Stomach (tissue), 8 donors: ENCODE measurements at regions not wholly inside any gene's neighbourhood (a gene's known extent, or its start where the extent isn't known, plus 50 kb on each side); places are given as distances from the start of the nearest gene placed in this dataset.

Experiments used
- DNase-seq, 2 donors: peaks; one replicate each; pipeline versions ENCODE4 v3.0.0 to v3.0.0-alpha.2; 2013 to 2019
- H3K27ac ChIP-seq, 5 donors: fragments of 200-600 bp in 4 of 5; sonication (generic) in 4 of 5; one replicate each; pipeline ENCODE4 v1.5.1; 2013 to 2019; ENCODE audit warnings: mild to moderate bottlenecking in 1 of 5, moderate library complexity in 1 of 5
- H3K27me3 ChIP-seq, 3 donors: fragments of 200-600 bp; sonication (generic); one replicate each; pipeline ENCODE4 v1.5.1; 2017 to 2019; ENCODE audit warnings: mixed run types in 1 of 3
- H3K36me3 ChIP-seq, 4 donors: fragments of 200-600 bp; sonication (generic); 1 replicate in 3 of 4; 2 replicates in 1 of 4; pipeline ENCODE4 v1.5.1; 2016 to 2019
- H3K4me1 ChIP-seq, 4 donors: fragments of 200-600 bp; sonication (generic); one replicate each; pipeline ENCODE4 v1.5.1; 2016 to 2019
- H3K4me3 ChIP-seq, 4 donors: fragments of 200-600 bp; sonication (generic) in 3 of 4; one replicate each; pipeline ENCODE4 v1.5.1; 2016 to 2019; ENCODE audit warnings: mild to moderate bottlenecking in 1 of 4
- H3K9me3 ChIP-seq, 4 donors: fragments of 200-600 bp; sonication (generic); one replicate each; pipeline ENCODE4 v1.5.1; 2016 to 2019
- CTCF ChIP-seq, 7 experiments: fragments of 450-650 bp in 4 of 7; fragments of 200-600 bp in 3 of 7; sonication (generic) in 3 of 7; IDR thresholded peaks; one replicate each; pipeline ENCODE4 v1.5.1; 2016 to 2019; ENCODE audit warnings: antibody characterized with exemption in 7 of 7, control low read depth in 2 of 7, mild to moderate bottlenecking in 1 of 7
- EP300 ChIP-seq: sonication (generic); formaldehyde crosslinking; IDR thresholded peaks from one replicate; pipeline ENCODE4 v1.6.1; 2017; ENCODE audit warnings: antibody characterized with exemption
- POLR2A ChIP-seq, 4 donors: fragments of 450-650 bp; IDR thresholded peaks; one replicate each; pipeline ENCODE4 v1.6.1; 2016; ENCODE audit warnings: antibody characterized with exemption in 4 of 4, control low read depth in 2 of 4, mild to moderate bottlenecking in 1 of 4, moderate library complexity in 1 of 4
- POLR2AphosphoS5 ChIP-seq, 3 donors: sonication (generic); formaldehyde crosslinking; IDR thresholded peaks; one replicate each; pipeline ENCODE4 v1.6.1; 2016; ENCODE audit warnings: antibody characterized with exemption in 3 of 3
- WGBS, 5 donors: extraction: QIAGEN DNeasy Blood & Tissue Kit in 3 of 5; methylation state at CpG; one replicate each; pipeline versions ENCODE4 v1.1.5 to v1.1.7; 2013 to 2018; 5-methylcytosine and 5-hydroxymethylcytosine counted together
- intact Hi-C: fragments of 100-400 bp; cut with DNase I; formaldehyde crosslinking; loops from one replicate; pipeline ENCODE4 v1.15.1; 2023; ENCODE audit warnings: low total_unique reads
- donor health status: healthy with polysubstance abuse.
- donor health status: Bipolar disorder and iron deficiency.
- donor health status: healthy.

- Histone ChIP-seq H3K36me3 (no peaks in the 10 kb centered on the region), H3K4me3 (no peak overlapping the region), H3K9me3 (peaks cover 0 to 10% (median 9%) of the 10 kb centered on the region in 4 donors), H3K27me3 (no peaks in the 10 kb centered on the region), H3K27ac (no peak overlapping the region), H3K4me1 (no peaks in the 10 kb centered on the region)
- DNase-seq = no peak
- 78 to 84% (median 80%) methylated on average over 3 of the region's 3 CpGs for WGBS, 5 donors
- intact Hi-C loops = no loop called here
- TF ChIP-seq CTCF (IDR thresholded peaks at IDR 0.05) (no peak), EP300 (no peak), POLR2AphosphoS5 (IDR thresholded peaks at IDR 0.05) (no peak), POLR2A (IDR thresholded peaks at IDR 0.05) (no peak)
Measured at GRCh38 chr7:118477036-118477435, 252.5 kb downstream of the ANKRD7 start.

GRCh38 chr7:118478236-118478635 lies 253.7 kb downstream of the ANKRD7 start:
- Histone ChIP-seq H3K9me3 (peaks cover 0 to 16% (median 9%) of the 10 kb centered on the region in 4 donors), H3K36me3 (no peaks in the 10 kb centered on the region), H3K4me1 (no peaks in the 10 kb centered on the region), H3K27me3 (no peaks in the 10 kb centered on the region), H3K4me3 (no peak overlapping the region), H3K27ac (no peak overlapping the region)
- intact Hi-C loops = no loop called here
- TF ChIP-seq POLR2AphosphoS5 (IDR thresholded peaks at IDR 0.05) (no peak), CTCF (IDR thresholded peaks at IDR 0.05) (no peak), POLR2A (IDR thresholded peaks at IDR 0.05) (no peak), EP300 (no peak)
- no peak for DNase-seq
- WGBS, 5 donors = 80 to 93% (median 87%) methylated on average over 4 of the region's 4 CpGs

DNA sequence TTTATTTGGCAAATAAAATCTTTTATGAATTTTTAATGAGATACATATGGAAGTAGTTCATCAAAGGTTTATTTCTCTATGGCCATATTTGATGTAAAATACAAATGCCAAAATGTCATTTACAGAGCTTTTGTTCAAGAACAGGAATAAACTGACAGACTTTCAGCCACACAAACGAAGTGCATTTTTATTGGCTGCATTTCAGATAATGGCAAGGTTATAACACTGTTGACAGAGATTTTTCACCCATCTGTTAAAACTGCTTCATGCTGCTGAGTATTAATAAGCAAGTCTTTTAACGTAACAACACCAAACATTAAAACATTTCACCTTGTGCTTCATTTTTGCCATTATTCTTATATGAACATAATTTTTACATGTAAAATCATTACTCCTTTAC lies 254.4 kb downstream of the ANKRD7 start:
- H3K9me3 ChIP-seq = peaks cover 0 to 16% (median 9%) of the 10 kb centered on the region in 4 donors
- no peaks in the 10 kb centered on the region for H3K36me3 ChIP-seq
- H3K4me1 ChIP-seq = no peaks in the 10 kb centered on the region
- intact Hi-C loops = no loop called here
- no peaks in the 10 kb centered on the region for H3K27me3 ChIP-seq
- TF ChIP-seq EP300 = no peak
- no peak for TF ChIP-seq CTCF (IDR thresholded peaks at IDR 0.05)
- no peak for TF ChIP-seq POLR2AphosphoS5 (IDR thresholded peaks at IDR 0.05)
- TF ChIP-seq POLR2A (IDR thresholded peaks at IDR 0.05) = no peak
- H3K4me3 ChIP-seq = no peak overlapping the region
- 49 to 64% (median 54%) methylated on average over 2 of the region's 2 CpGs for WGBS, 5 donors
- DNase-seq = peak in 1 of 2 donors; percentile 7
- H3K27ac ChIP-seq = no peak overlapping the region

DNA sequence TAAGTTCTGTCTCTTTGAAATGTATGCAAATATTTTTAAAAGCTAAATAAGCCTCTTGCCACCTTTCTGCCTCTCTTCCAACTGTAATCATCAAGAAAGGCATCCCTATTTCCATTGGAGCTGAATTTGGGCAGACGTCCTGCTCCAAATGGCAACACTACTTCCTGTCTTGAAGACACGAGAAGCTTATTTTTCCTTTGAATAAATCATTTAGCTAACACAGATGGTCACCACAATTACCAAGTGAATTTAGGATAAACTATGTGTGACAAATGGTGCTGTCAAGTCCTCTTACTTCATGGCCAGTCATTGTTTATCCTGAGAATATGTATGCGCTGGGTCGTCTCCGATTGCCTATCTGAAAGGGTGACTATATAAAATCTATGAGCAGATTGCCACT lies 268.0 kb downstream of the ANKRD7 start:
- Histone ChIP-seq H3K4me3 (no peak overlapping the region), H3K27me3 (no peaks in the 10 kb centered on the region), H3K9me3 (no peaks in the 10 kb centered on the region), H3K36me3 (no peaks in the 10 kb centered on the region), H3K4me1 (no peaks in the 10 kb centered on the region), H3K27ac (no peak overlapping the region)
- intact Hi-C loops = no loop called here
- no peak for DNase-seq
- WGBS, 5 donors = 38 to 66% (median 60%) methylated on average over 5 of the region's 5 CpGs
- TF ChIP-seq POLR2A (IDR thresholded peaks at IDR 0.05) (no peak), POLR2AphosphoS5 (IDR thresholded peaks at IDR 0.05) (no peak), EP300 (no peak), CTCF (IDR thresholded peaks at IDR 0.05) (no peak)
